GM19452 (cell line): ENCODE measurements at regions not wholly inside any gene's neighbourhood (a gene's known extent, or its start where the extent isn't known, plus 50 kb on each side); places are given as distances from the start of the nearest gene placed in this dataset.

Source experiments
- ATAC-seq: cut with Tn5 transposase; IDR thresholded peaks from one replicate; pipeline ENCODE4 v1.9.1; 2021; ENCODE audit not compliant: unreplicated experiment

DNA sequence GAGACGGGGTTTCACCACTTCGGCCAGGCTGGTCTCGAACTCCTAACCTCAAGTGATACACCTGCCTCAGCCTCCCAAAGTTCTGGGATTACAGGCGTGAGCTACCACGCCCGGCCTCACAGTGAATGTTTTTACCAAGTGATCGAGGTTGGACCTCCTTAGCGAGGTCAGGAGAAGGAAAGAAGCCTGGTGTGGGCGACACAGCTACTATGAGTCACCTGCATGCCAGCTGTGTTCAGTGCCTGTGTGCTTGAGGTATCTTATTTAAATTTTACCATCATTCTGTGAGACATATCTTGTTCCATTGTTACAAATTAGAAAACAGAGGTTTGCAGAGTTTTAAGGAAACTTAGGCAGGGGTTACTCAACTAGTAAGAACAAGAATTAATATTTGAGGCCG is 174.8 kb upstream of the DYNLRB2 start:
- ATAC-seq: no peak

DNA sequence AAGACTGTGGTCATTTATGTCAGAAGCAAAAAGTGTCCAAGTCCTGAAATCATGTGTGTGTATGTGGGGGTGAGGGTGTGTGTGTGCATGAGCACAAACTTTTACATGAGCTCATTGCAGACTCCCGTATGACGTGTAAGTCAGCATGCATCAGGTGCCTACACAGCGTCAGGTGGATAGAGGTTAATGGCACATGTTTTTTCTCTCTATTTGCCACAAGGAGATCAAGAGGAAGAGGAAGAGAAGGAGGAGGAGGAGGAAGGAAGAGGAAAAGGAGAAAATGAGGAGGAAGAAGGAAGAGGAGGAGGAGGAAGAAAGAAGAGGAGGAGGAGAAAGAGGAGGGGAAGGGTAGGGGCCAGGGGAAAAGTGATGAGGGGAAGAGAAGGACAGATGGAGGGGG is 178.0 kb upstream of the DYNLRB2 start:
- ATAC-seq: no peak

DNA sequence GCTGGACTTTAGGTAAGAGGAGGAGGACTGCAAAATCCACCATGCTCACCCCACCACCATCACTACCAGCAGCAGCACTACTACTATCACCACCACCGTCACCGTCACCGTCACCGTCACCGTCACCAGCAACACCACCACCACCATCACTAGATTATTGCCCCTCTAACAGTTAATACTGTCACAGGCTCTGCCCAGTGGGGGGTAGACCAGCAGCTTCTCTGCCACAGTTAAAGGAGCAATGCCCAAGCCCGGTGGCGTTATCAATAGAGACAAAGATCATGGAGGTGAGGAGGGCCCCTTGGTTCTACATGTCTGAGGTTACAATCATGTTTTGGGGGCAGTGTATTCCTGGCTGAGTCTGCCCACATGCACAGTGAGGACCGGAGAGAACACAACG is 184.4 kb upstream of the DYNLRB2 start:
- no peak for ATAC-seq

DNA sequence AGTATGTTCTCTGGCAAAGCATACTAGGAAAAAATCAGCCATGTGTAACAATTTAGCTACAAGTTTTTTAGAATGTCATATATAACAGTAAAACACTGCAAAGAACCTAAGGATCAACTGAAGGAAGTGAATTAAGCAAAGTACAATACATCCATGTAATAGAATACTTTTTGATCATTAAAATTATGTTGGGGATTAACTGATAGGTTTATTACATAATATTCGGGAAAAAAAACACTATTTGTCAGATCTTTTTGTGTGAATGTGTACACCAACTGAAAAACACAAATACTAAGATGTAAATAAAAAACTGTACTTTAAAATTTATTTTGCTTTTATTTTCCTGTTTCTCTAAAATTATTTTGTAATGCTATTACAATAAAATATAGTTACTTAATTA is 185.5 kb upstream of the DYNLRB2 start:
- ATAC-seq: no peak

DNA sequence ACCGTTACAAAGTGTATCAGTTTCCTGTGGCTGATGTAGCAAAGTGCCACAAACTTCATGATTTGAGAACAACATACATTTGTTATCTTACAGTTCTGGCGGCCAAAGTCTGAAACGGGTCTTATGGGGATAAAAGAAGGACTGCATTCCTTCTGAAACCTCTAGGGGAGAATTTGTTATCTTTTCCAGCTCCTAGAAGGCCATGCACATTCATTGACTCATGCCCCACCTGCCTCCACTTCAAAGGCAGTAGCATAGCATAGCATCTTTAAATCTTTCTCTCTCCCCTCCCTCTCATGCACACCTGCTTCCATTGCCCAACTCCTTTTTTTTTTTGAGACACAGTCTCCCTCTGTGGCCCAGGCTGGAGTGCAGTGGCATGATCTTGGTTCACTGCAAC is 190.7 kb upstream of the DYNLRB2 start:
- no peak for ATAC-seq

DNA sequence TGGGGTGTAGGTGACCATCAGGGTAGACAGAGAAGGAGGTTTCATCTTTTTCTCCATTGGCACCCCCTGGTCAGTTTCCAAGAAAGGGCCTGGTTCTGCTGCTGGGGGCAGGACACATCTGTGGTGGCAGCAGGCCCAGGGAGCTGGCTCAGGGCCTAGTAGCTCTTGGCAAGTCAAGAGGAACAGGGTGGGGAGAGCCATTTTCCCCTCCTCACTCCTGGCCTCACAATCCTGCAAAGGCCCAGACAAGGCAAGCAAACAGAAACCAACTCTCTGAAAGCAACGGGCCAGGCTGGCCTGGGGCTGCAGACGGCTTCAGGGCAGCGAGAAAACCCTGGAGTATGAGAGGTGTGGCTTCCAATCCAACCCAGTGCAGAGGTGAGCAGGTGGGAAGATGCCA is 192.9 kb upstream of the DYNLRB2 start:
- no peak for ATAC-seq

DNA sequence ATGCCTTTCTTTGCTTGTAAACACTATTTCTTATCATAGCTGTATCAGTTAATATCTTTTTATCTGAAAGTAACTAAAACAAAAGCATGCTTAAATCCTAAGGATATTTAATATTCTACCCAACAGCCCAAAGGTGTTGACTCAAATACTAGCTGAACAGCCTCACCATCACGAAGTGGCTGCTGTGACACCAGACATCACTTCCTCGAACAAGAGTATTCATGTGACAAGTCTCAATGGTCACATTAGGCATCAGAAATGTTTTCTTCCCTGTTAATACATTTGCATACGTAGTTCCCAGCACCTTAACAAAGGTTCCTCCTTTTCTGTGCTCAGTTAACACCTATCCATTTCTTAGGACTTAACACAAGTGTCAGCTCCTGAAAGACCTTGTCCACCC is 193.8 kb upstream of the DYNLRB2 start:
- ATAC-seq: no peak

DNA sequence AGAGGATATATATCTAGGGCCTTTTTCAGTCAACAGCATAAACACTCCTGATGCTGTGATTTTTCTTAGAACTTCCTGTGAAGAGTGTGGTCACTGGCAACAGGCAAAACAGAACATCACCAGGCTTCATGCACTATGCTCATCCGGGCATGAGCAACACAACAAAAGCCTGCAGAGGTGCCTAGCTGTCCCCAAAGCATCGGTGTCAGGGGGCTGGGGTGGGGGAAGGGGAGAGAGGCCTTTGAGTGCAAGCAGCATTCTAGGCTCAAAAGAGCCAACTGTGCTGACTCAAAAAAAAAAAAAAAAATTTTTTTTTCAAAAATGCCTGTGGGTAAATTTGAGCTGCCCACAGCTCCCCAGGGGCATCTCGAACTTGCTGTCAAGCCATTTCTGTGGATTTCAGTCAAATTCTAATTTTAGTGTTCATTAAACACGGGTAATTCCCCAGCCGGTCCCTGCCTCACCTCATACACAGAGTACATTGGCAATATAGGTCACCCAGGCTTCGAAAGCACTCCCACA is 194.6 kb upstream of the DYNLRB2 start:
- no peak for ATAC-seq

DNA sequence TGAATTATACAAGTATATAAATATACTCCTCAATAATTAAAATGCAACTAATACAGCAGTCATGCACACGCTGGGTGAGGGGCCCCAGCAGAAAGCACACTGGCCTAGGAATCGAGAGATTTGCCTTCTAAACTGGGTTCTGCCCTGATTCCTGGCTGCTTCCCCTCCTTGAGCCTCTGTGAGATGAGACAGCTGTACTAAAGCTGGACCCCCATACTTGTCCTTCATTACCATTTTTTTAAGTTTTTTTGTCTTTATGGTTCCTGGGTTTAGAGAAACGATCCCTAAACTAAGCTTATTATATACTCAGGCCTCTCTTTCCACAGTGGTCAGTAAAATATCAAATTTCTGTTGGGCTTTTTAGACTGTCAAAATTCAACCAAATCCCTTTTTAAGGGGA is 195.1 kb upstream of the DYNLRB2 start:
- no peak for ATAC-seq

DNA sequence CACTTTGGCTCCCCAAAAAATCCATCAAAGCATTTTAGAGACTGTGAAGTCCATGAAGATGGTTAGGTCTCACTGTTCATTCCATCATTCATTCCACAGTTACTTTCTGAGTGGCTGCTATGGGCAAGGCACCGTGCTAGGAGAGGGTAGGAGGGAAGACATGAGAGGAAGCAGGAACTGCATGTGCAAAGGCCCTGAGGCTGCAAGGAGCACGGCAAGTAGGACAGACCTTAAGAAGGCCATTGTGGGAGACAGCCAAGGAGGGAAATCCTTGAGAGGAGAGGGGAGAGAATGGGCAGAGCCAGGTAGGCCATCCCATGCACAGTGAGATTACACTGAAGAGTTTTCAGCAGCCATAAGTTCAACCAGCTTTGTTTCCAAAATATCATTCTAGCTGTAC is 196.2 kb upstream of the DYNLRB2 start:
- no peak for ATAC-seq

DNA sequence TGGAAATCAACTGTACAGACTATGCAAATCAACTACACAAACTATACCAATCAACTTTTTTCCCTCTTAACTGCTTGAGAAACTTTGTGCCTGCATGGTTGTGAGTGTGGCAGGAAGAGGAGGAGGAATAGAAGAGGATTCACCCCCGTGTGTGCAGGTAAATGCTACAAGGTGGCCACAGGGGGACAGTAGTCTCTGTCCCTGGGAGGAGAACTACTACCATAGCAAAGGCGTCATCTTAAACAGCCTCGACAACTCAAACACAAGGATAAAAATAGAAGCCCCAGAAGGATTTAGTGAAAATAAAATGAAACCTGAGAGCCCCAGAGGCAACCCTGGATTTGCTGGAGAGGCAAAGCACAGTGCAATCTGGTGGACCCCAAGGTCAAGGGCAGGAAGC is 199.5 kb upstream of the DYNLRB2 start:
- no peak for ATAC-seq

DNA sequence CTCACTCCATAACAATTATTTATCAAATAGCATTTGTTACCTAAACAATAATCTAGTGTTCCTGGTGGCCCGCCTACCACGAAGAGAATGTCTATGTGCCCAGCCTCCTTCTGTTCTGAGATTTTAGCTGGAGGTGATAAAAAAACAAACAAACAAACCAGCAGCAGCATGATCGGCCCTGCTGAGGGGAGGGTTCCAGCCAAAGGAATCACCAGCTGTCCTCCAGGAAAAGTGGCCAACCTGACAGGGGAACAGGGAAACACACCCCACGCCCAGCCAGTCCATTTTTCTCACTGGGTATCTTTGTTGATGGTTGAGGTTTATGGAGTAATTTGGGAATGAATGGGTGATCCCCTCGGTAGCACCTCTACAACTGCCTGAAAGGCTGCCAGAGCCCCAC is 203.0 kb upstream of the DYNLRB2 start:
- no peak for ATAC-seq

DNA sequence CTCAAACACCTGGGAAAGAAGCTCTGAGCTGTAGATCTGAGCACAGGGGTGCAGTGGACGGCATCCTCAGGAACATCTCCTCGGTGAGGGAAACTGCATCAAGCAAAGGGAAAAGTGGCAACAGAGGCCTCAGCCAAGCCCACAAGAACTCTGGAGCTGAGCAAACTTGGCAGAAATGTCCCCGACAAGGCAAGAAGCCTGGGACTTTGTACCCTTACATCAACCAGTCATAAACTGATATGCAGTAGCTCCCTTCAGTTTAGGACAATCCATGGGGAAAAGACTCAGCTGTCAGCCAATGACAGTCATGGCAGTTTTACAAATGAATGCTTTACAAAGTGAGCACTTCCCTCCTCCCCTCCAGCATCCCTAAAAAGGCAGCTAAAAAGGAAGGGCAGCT is 210.0 kb upstream of the DYNLRB2 start:
- ATAC-seq: no peak

DNA sequence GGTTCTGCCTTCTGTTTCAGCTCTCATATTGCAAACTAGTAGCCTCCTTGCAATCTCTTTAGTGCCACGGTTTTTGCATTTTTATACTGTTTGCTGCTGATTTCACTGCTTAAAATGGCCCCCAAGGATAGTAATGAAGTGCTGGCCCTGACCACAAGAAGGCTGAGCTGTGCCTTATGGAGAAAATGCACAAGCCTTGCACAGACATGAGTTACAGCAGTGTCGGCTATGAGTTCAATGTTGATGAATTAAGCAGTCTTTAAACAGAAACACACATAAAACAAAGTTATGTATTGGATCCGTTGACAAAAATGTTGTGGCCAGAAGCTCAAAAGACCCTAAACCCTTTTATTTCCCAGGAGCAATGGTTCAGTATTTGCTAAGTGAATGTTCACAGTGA is 210.6 kb upstream of the DYNLRB2 start:
- ATAC-seq: no peak

DNA sequence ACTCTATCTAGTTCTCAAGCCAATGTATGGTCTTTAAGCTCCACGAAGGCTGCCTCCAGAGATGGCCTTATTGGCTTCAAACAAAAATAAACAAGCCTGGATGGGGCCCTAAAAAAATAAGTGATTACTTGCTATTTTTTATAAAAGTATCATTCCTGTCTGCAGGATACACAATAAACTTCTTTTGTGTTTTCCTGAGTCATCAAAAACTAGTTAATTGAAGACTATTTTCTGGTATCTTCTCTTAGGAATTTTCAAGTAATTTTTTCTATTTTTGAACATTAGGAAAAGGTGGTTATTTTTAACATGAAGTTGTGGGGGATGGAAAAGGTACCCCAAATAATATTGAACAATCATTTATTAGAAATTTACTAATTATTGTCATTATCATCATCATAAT is 213.1 kb upstream of the DYNLRB2 start:
- ATAC-seq: no peak

DNA sequence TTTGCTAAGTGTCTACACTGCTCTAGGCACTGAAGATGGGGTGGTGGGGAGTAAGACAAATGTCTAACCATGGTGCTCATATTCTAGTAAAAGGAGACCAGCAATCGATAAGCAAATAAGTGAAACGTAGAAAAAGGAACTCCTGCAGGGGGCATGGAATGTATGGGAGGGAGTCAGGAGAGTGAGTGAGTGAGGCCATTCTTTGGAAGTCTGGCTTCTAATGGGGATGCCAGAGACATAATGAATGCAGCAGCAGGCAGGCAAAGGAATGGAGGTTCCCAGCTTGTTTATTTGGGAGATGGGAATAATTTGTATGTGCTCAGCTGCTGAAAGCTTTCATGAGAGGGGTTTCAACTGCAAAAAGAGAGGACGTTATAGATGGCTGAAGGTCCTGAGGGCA is 216.4 kb upstream of the DYNLRB2 start:
- no peak for ATAC-seq

DNA sequence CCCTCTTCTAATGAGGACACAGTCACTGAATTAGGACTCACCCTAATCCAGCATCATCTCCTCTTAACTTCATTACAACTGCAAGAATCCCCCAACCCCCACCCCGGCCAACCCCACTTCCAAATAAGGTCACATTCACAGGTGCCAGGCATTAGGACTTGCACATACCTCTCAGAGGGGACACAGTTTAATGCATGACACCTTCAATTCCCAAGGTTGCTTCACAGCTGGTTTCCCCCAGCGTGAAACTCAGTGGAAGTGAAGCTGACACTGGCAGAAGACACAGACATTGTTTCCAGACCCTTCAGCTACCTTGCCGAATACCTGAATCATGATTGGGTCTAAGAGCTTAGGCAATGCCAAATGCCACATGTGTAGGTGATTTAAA is 217.0 kb upstream of the DYNLRB2 start:
- no peak for ATAC-seq

DNA sequence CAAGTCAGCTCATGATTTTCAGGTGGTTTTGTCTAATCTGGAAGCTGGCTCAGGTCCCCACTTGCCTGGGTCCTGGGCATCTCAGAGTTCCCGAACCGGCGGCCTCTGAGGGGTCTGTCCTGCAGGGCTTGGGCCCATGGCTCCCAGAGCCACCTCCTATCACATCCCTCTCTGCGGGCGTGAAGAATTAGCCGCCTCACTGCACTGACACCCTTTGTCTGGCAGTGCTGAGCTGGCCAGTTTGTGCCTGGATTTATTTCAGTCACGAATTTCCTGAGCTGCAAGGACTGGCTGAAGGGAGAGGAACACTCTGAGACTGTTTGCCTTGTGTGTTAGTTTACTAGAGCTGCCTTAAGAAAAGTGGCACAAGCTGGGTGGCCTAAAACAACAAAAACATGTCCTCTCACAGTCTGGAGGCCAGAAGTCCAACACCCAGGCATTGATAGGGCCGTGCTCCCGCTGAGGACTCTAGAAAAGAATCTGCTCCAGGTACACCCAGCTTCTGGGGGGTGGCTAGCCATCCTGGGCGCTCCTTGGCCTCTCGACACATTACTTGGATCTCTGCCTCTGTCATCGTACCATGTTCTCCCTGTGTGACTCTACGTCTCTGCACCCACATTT is 217.5 kb upstream of the DYNLRB2 start:
- ATAC-seq: no peak

DNA sequence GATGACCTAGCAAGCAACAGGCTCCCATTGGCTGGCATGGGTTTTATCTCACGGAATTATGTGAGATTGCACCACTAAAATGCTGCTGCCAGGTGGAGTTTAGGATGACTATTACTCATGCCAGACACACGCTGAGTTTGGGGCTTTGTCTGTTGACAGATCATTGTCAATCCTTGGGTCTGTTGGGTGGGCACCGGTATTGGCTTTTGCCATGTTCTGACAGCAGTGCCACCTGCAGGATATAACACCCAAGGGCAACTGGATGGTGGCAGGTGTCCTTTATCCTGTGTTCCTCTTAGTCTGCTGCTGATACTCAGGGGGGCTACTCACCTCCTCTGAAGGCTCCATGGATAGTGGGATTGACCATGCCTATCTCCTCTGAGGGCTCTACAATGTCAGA is 221.6 kb upstream of the DYNLRB2 start:
- ATAC-seq: no peak

DNA sequence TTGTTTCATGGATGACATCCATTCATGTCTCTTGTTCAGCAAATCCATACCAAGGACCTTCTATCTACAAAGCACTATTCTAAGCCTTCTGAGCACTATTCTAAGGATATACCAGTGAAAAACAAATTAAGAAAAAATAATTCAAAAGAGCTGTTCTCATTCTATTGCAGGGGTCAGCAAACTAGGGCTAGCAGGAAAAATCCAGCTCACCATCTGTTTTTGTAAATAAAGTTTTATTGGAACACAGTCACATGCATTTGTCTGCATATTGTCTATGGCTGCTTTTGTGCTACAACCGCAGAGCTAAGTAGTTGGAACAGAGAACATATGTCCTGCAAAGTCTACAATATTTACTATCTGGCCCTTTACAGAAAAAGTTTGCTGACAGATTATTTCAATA is 222.7 kb upstream of the DYNLRB2 start:
- ATAC-seq: no peak

DNA sequence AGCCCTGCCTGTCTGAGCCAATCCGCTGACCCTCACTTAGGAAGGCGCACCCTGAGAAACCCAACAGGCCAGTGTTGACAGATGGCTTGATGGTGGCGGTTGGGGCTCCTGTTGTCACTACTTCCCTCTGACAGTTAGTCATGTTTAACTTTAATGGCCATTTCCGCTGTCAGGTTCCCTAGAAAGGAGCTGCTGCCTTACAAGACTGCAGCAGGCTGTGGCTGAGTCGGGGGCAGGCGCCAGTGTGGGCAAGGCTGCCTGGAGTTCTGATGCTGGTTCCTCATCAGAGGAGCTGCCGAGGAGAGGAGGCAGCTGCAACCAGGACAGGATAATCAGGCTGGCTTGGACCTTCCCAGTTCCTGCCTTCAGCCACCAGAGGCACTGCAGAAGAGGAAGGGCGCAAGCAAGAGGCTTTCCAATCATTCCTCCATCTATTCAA is 223.2 kb upstream of the DYNLRB2 start:
- no peak for ATAC-seq

DNA sequence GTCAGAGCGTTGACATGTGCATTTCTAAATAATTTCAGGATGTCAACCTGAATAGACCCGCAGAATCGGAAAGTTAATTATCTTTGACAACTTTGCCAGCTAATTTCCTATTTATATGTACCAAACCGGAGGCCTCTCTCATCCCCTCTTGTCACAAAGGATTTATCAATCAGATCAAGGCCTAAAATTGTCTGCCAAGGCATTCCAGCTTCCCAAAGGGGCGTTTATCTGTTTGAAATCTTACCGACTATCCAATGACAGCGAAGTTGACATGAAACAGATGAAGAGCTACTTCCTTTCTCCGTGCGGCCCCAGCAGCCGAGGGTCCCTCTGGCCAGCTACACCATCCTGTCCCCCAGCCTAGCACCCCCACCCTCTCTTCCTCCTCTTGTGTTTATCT is 223.7 kb upstream of the DYNLRB2 start:
- no peak for ATAC-seq

DNA sequence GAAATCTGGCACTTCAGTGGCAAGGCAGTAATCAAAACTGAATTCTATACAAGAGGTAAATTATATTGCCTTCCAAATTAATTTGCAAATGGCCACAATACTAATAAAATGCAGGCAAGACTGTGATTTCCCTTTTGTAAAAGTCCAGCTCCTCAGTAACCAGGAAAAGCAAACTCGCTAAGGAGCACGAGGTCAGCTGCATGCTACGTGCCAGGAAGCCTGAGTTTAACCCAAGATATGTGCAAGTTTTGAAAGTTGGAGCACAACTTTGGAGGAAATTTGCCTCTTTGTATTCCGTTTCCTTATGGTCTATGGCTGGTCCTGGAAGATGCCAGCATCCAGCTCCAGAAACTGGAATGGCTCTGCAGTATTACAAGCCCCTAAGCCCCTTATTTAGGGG is 226.8 kb upstream of the DYNLRB2 start:
- no peak for ATAC-seq

DNA sequence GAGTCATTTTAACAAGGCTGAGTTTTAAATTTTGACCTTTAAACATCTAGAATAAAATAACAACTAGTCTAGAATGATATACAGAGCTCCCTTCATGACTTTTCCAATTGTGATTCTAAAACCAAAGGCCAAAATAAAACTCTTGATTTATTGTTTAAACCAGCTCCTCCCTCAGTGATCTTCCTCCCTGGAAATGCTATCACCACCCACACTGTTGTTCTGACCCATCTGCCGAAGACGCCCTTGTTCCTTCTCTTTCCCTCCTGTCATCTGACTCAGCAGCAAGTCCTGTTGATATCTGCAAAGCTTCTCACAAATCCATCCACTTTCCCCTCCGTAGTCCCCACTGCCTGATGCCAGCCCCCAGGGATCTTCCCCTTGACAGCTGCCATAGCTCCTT is 231.6 kb upstream of the DYNLRB2 start:
- ATAC-seq: no peak
